Epithelial cell of esophagus (primary cell): ENCODE measurements at regions not wholly inside any gene's neighbourhood (a gene's known extent, or its start where the extent isn't known, plus 50 kb on each side); places are given as distances from the start of the nearest gene placed in this dataset.

Source experiments
- DNase-seq: peaks from one replicate; pipeline ENCODE4 v3.0.0; 2010; ENCODE audit warnings: low read depth
- H3K4me3 ChIP-seq: 2 replicates; pipeline ENCODE4 v1.5.1; 2011; ENCODE audit warnings: mild to moderate bottlenecking, low read length, control low read depth
- CTCF ChIP-seq: IDR thresholded peaks from 2 replicates; pipeline ENCODE4 v1.5.1; 2011; ENCODE audit warnings: low read depth, mild to moderate bottlenecking, low read length, control low read depth, inconsistent platforms; ENCODE audit not compliant: insufficient read depth; ENCODE audit errors: missing control alignments

- H3K4me3 ChIP-seq = no peak overlapping the region
- no peak for TF ChIP-seq CTCF
- DNase-seq = no peak
These were observed 438.0 kb upstream of the PMFBP1 start for GRCh38 chr16:72609933-72610332.

GRCh38 chr16:72609066-72609465 is 437.1 kb upstream of the PMFBP1 start:
- no peak overlapping the region for H3K4me3 ChIP-seq
- no peak for DNase-seq
- no peak for TF ChIP-seq CTCF

GRCh38 chr16:72604375-72604774 is 432.4 kb upstream of the PMFBP1 start:
- DNase-seq = no peak
- no peak for TF ChIP-seq CTCF
- H3K4me3 ChIP-seq = no peak overlapping the region

- no peak for DNase-seq
- no peak for TF ChIP-seq CTCF
- no peak overlapping the region for H3K4me3 ChIP-seq
These were observed 430.5 kb upstream of the PMFBP1 start for GRCh38 chr16:72602499-72602898.

GRCh38 chr16:72598696-72599095 is 426.7 kb upstream of the PMFBP1 start:
- DNase-seq = no peak
- no peak for TF ChIP-seq CTCF

GRCh38 chr16:72597938-72598337 is 426.0 kb upstream of the PMFBP1 start:
- no peak overlapping the region for H3K4me3 ChIP-seq
- DNase-seq = no peak
- no peak for TF ChIP-seq CTCF

More at GRCh38 chr16:72598696-72599095, 426.7 kb upstream of the PMFBP1 start:
- no peak overlapping the region for H3K4me3 ChIP-seq

- no peak for DNase-seq
- TF ChIP-seq CTCF = no peak
- no peak overlapping the region for H3K4me3 ChIP-seq
These were observed 424.4 kb upstream of the PMFBP1 start for GRCh38 chr16:72596373-72596772.
